GM12878 (cell line): ENCODE measurements at regions not wholly inside any gene's neighbourhood (a gene's known extent, or its start where the extent isn't known, plus 50 kb on each side); places are given as distances from the start of the nearest gene placed in this dataset.

ENCODE experiments used
- EED ChIP-seq: sonication (generic); IDR thresholded peaks from 2 replicates; pipeline ENCODE4 v1.6.1; 2016; ENCODE audit warnings: antibody characterized with exemption, low read depth
- EGR1 ChIP-seq, 2 experiments: IDR thresholded peaks; 1 replicate in 1 of 2; 2 replicates in 1 of 2; pipeline ENCODE4 v1.6.1; 2011 to 2012; ENCODE audit warnings: low read depth in 2 of 2, low read length in 2 of 2, borderline replicate concordance in 1 of 2, mild to moderate bottlenecking in 1 of 2, moderate library complexity in 1 of 2
- JUNB ChIP-seq: IDR thresholded peaks from 2 replicates; pipeline ENCODE4 v1.6.1; 2016; ENCODE audit warnings: antibody characterized with exemption, mild to moderate bottlenecking
- NFYB ChIP-seq: IDR thresholded peaks from 2 replicates; pipeline ENCODE4 v1.6.1; 2011; ENCODE audit warnings: low read depth, mild to moderate bottlenecking, low read length, improper control_type of control experiment, moderate library complexity; ENCODE audit not compliant: insufficient read depth
- POLR2A ChIP-seq: IDR thresholded peaks from 2 replicates; pipeline ENCODE4 v1.6.1; 2011; ENCODE audit warnings: low read depth, mild to moderate bottlenecking, low read length
- TCF3 ChIP-seq: IDR thresholded peaks from 2 replicates; pipeline ENCODE4 v1.6.1; 2012; ENCODE audit warnings: low read depth, mild to moderate bottlenecking, low read length, borderline replicate concordance; ENCODE audit not compliant: insufficient read depth
- ZNF687 ChIP-seq: fragments of 450-650 bp; IDR thresholded peaks from 2 replicates; pipeline ENCODE4 v1.6.1; 2017; ENCODE audit warnings: mild to moderate bottlenecking, moderate library complexity
- TF ChIP-seq, protein P1 (sequence below), 3 experiments: IDR thresholded peaks in 2 of 3; conservative IDR thresholded peaks in 1 of 3; 2 replicates each; pipeline ENCODE4 v1.5.1; 2011; ENCODE audit warnings: low read depth in 3 of 3, low read length in 3 of 3, mild to moderate bottlenecking in 3 of 3, control low read depth in 2 of 3, moderate library complexity in 2 of 3, inconsistent platforms in 1 of 3, mixed read lengths in 1 of 3; ENCODE audit not compliant: control insufficient read depth in 2 of 3, insufficient read depth in 1 of 3; ENCODE audit errors: extremely low read depth in 1 of 3

GRCh38 chr7:114255404-114255841 lies 159.2 kb upstream of the FOXP2 start:
- TF ChIP-seq, protein P1, sequence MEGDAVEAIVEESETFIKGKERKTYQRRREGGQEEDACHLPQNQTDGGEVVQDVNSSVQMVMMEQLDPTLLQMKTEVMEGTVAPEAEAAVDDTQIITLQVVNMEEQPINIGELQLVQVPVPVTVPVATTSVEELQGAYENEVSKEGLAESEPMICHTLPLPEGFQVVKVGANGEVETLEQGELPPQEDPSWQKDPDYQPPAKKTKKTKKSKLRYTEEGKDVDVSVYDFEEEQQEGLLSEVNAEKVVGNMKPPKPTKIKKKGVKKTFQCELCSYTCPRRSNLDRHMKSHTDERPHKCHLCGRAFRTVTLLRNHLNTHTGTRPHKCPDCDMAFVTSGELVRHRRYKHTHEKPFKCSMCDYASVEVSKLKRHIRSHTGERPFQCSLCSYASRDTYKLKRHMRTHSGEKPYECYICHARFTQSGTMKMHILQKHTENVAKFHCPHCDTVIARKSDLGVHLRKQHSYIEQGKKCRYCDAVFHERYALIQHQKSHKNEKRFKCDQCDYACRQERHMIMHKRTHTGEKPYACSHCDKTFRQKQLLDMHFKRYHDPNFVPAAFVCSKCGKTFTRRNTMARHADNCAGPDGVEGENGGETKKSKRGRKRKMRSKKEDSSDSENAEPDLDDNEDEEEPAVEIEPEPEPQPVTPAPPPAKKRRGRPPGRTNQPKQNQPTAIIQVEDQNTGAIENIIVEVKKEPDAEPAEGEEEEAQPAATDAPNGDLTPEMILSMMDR (IDR thresholded peaks at IDR 0.05 in 2 of 3, conservative IDR thresholded peaks at IDR 0.05 in 1 of 3; ENCODE audit: control insufficient read depth in 2 of 3, extremely low read depth in 1 of 3, insufficient read depth in 1 of 3, low read depth in 3 of 3, low read length in 3 of 3), result no peak
- TF ChIP-seq POLR2A, result no peak
- TF ChIP-seq EGR1 (IDR thresholded peaks at IDR 0.05; ENCODE audit: borderline replicate concordance in 1 of 2, low read depth in 2 of 2, low read length in 2 of 2), result no peak
- TF ChIP-seq ZNF687, result no peak
- no peak for TF ChIP-seq JUNB
- TF ChIP-seq EED, result no peak
- TF ChIP-seq NFYB, result no peak
- TF ChIP-seq TCF3, result no peak
